HFF-Myc (cell line): ENCODE measurements at regions not wholly inside any gene's neighbourhood (a gene's known extent, or its start where the extent isn't known, plus 50 kb on each side); places are given as distances from the start of the nearest gene placed in this dataset.

Source experiments
- DNase-seq: peaks from one replicate; pipeline ENCODE4 v3.0.0-alpha.2; 2011; ENCODE audit warnings: low read depth; ENCODE audit errors: extremely low read depth
- H3K4me3 ChIP-seq: replicated peaks from 2 replicates; pipeline ENCODE4 v1.5.1; 2011; ENCODE audit warnings: low read depth, mild to moderate bottlenecking, control low read depth, low read length
- CTCF ChIP-seq: IDR thresholded peaks from 2 replicates; pipeline ENCODE4 v1.5.1; 2012; ENCODE audit warnings: mild to moderate bottlenecking, low read depth, low read length, control low read depth; ENCODE audit errors: missing control alignments

GRCh38 chr2:182587831-182588230 is 128.2 kb upstream of the DNAJC10 start:
- no peak overlapping the region for H3K4me3 ChIP-seq
- peak; percentile 65 for DNase-seq
- TF ChIP-seq CTCF, result no peak

- H3K4me3 ChIP-seq, result no peak overlapping the region
- no peak for DNase-seq
- no peak for TF ChIP-seq CTCF
Observed at GRCh38 chr2:182589121-182589520, 126.9 kb upstream of the DNAJC10 start.

GRCh38 chr2:182591774-182592173 is 124.3 kb upstream of the DNAJC10 start:
- no peak overlapping the region for H3K4me3 ChIP-seq
- no peak for DNase-seq
- TF ChIP-seq CTCF, result no peak

GRCh38 chr2:182592691-182593393 is 123.2 kb upstream of the DNAJC10 start:
- peak; percentile 7 for DNase-seq
- no peak for TF ChIP-seq CTCF
- H3K4me3 ChIP-seq, result no peak overlapping the region

GRCh38 chr2:182593394-182593975 is 122.6 kb upstream of the DNAJC10 start:
- no peak for TF ChIP-seq CTCF
- DNase-seq, result peak; percentile 78

GRCh38 chr2:182594286-182594685 is 121.8 kb upstream of the DNAJC10 start:
- TF ChIP-seq CTCF, result no peak
- no peak for DNase-seq
- H3K4me3 ChIP-seq, result no peak overlapping the region

More at GRCh38 chr2:182593394-182593975, 122.6 kb upstream of the DNAJC10 start:
- H3K4me3 ChIP-seq, result no peak overlapping the region
